Calu3 (cell line): ENCODE measurements at regions not wholly inside any gene's neighbourhood (a gene's known extent, or its start where the extent isn't known, plus 50 kb on each side); places are given as distances from the start of the nearest gene placed in this dataset.

Source experiments
- BruUV-seq: library from RNA; stranded (reverse); fragments of 400-500 nt; replicated peaks from 2 replicates; lab custom pipeline; 2021; lab: Mats Ljungman, UMichigan
- CTCF ChIA-PET: fragments of 300-600 bp; sonication (Branson Sonifier 250); formaldehyde crosslinking; loops from one replicate; lab custom pipeline; 2022; ENCODE audit warnings: antibody characterized with exemption; lab: Charles Lee
- DNase-seq: peaks from one replicate; pipeline ENCODE4 v3.0.0; 2022
- H3K27ac Mint-ChIP-seq: one replicate; pipeline ENCODE4 v1.8.0; 2022; ENCODE audit warnings: mixed read lengths; ENCODE audit not compliant: unreplicated experiment
- H3K27me3 Mint-ChIP-seq: one replicate; pipeline ENCODE4 v1.8.0; 2022; ENCODE audit warnings: mixed read lengths; ENCODE audit not compliant: unreplicated experiment
- H3K36me3 Mint-ChIP-seq: one replicate; pipeline ENCODE4 v1.8.0; 2022; ENCODE audit warnings: mild to moderate bottlenecking, moderate library complexity, mixed read lengths; ENCODE audit not compliant: insufficient read depth, unreplicated experiment
- H3K4me1 Mint-ChIP-seq: one replicate; pipeline ENCODE4 v1.8.0; 2022; ENCODE audit warnings: mild to moderate bottlenecking, low read depth, mixed read lengths; ENCODE audit not compliant: unreplicated experiment
- H3K4me3 Mint-ChIP-seq: one replicate; pipeline ENCODE4 v1.8.0; 2022; ENCODE audit warnings: mild to moderate bottlenecking, low read depth, moderate library complexity, mixed read lengths; ENCODE audit not compliant: unreplicated experiment
- H3K9me3 Mint-ChIP-seq: one replicate; pipeline ENCODE4 v1.8.0; 2022; ENCODE audit warnings: low read depth, mixed read lengths; ENCODE audit not compliant: unreplicated experiment
- CTCF ChIP-seq: fragments of 200-600 bp; IDR thresholded peaks from one replicate; pipeline ENCODE4 v1.8.0; 2022; ENCODE audit warnings: antibody characterized with exemption; ENCODE audit not compliant: unreplicated experiment
- intact Hi-C: fragments of 100-400 bp; cut with micrococcal nuclease; formaldehyde crosslinking; loops from one replicate; pipeline ENCODE4 v1.10.0; 2022; ENCODE audit not compliant: unreplicated experiment

GRCh38 chr5:13034061-13034460 lies 910.4 kb downstream of the DNAH5 start:
- H3K27me3 Mint-ChIP-seq = no peaks in the 10 kb centered on the region
- no peak for TF ChIP-seq CTCF
- DNase-seq = no peak
- BruUV-seq = no TSS peak
- H3K9me3 Mint-ChIP-seq = peaks cover 6% of the 10 kb centered on the region
- intact Hi-C loops = no loop called here
- no peaks in the 10 kb centered on the region for H3K4me1 Mint-ChIP-seq
- H3K27ac Mint-ChIP-seq = no peak overlapping the region
- no peak overlapping the region for H3K4me3 Mint-ChIP-seq
- CTCF ChIA-PET = no interaction called here
- H3K36me3 Mint-ChIP-seq = no peaks in the 10 kb centered on the region

DNA sequence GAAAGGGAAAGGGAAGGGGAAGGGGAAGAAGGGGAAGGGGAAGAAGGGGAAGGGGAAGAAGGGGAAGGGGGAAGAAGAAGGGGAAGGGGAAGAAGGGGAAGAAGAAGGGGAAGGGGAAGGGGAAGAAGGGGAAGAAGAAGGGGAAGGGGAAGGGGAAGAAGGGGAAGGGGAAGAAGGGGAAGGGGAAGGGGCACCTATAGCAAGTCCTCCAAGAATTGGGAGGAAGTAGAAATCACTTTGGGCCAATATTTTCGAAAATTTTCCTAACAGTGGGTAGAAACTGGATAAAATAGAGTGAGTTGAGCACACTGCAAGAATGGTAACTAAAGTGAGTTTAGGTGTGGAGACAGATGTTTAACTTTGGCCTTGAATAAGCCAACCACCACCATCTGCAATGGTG lies 915.3 kb downstream of the DNAH5 start:
- no peak for TF ChIP-seq CTCF
- no peaks in the 10 kb centered on the region for H3K4me1 Mint-ChIP-seq
- H3K36me3 Mint-ChIP-seq = no peaks in the 10 kb centered on the region
- H3K27ac Mint-ChIP-seq = no peak overlapping the region
- CTCF ChIA-PET = no interaction called here
- H3K27me3 Mint-ChIP-seq = no peaks in the 10 kb centered on the region
- no TSS peak for BruUV-seq
- H3K9me3 Mint-ChIP-seq = peaks cover 8% of the 10 kb centered on the region
- no peak overlapping the region for H3K4me3 Mint-ChIP-seq
- DNase-seq = no peak
- intact Hi-C loops = no loop called here

DNA sequence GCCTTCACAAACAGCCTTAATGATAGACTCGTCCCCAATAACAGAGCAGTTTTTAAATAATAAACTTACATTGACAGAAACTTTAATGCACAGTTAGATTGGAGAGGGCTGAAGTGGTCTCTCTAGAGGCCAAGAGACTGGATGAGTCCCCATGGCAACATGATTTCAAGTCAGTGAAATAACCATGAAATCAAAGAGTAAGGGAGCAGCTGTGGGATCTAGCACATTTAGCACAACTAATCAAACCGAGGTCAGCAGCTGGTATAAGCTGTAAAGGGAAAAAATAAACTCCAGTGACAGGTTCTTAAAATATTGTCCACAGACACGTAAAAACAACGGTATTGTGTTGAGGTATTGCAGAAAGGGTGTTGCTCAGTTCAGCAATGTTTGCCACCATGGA lies 916.6 kb downstream of the DNAH5 start:
- BruUV-seq = no TSS peak
- no peak overlapping the region for H3K27ac Mint-ChIP-seq

GRCh38 chr5:13019729-13020128 lies 924.8 kb downstream of the DNAH5 start:
- Mint-ChIP-seq H3K36me3 (no peaks in the 10 kb centered on the region), H3K27me3 (no peaks in the 10 kb centered on the region), H3K4me3 (no peak overlapping the region), H3K9me3 (peaks cover 11% of the 10 kb centered on the region), H3K4me1 (no peaks in the 10 kb centered on the region), H3K27ac (no peak overlapping the region)
- CTCF ChIA-PET = no interaction called here
- intact Hi-C loops = no loop called here
- BruUV-seq = no TSS peak
- no peak for DNase-seq
- TF ChIP-seq CTCF = no peak

More for the DNA sequence above, 916.6 kb downstream of the DNAH5 start:
- Mint-ChIP-seq H3K27me3 (no peaks in the 10 kb centered on the region), H3K36me3 (no peaks in the 10 kb centered on the region), H3K4me1 (no peaks in the 10 kb centered on the region), H3K4me3 (no peak overlapping the region), H3K9me3 (peaks cover 9% of the 10 kb centered on the region)
- CTCF ChIA-PET = no interaction called here
- no peak for TF ChIP-seq CTCF
- DNase-seq = no peak
- intact Hi-C loops = no loop called here
